Activated effector memory CD4-positive, alpha-beta T cell treated with anti-CD3 and anti-CD28 coated beads, Interleukin-2, amount 50 U/mL, for 16 hours (primary cell): ENCODE measurements at regions not wholly inside any gene's neighbourhood (a gene's known extent, or its start where the extent isn't known, plus 50 kb on each side); places are given as distances from the start of the nearest gene placed in this dataset.

Experiments used
- DNase-seq: peaks from one replicate; pipeline ENCODE4 v3.0.0-alpha.2; 2020

DNA sequence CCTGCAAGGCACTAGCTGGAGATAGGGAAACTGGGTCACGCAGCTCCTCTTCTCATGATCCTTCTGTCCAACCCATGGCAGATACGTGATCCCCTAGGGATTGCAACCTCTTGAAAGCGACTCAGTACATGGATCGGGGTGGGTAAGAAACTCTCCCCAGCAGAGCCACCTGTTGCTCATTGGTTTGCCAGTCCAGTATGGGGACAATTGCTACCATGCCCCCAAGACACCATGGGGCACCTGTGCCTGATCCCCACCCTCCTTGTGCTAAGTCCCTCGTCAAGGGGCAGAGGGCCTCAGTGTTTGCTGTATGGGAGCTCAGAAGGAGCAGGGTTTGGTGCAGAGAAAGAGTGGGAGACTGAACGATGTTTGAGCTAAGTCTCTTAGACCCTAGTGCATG is 500.9 kb downstream of the ENC1 start:
- DNase-seq, result no peak

DNA sequence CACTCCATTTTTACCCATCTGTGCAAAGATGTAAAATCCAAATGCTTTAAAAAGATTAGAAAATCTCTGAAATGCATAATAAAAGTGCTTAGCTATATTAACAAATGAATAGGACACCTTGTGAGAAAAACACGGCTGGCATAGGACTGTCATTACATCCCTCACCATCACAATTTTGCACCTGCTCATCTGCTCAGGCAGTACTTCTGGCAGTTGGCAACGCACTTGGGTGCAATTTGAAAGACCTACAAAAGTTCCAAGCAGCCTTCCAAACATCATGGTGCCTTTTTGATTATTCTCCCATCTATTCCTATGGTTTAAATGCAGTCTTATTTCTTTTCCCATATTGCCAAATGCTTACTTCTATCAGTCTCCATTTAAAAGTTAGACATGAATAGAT is 501.8 kb downstream of the ENC1 start:
- no peak for DNase-seq

DNA sequence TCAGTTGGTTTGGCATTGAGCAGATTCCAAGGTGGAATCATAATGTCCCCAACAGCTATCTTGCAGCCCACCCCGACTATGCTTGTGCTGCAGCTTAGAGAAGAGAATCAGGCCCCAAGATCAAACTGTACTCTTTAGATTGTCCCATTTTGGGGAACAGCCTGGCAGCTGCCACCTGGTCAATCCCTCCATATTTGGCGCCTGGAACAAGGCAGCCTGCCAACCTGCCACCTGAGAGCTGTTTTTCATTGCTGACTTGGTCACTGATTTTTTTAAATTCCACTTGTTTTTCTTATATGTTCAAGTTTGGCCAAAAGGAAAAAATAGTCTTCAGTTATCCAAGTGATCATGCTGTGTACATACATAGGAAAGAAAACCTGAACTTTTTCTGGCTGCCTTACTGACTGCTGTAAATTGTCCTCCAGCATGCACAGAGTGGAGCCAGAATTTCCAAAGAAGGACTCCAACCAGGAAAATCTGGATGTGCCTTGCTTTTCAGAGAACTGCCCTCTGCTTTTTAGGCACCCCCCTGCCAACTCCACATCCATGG is 504.2 kb downstream of the ENC1 start:
- no peak for DNase-seq

DNA sequence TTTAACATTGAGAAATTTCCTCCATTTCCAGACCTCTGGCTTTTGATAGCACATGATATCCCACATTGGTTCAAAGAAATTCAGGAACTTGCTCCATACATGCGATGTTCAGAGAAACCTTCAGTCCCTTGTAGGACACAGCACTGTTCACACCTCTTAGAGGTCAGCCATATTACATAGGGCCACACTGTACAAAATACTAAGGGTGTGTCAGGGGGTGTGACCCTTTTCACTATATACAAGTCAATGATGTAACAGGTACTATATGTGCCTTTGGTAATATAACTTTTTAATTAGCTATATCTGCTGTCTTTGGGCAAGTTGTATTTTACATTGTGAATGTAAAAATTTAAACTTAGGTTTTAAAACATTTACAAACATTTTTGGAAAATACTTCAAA is 505.5 kb downstream of the ENC1 start:
- DNase-seq, result no peak

DNA sequence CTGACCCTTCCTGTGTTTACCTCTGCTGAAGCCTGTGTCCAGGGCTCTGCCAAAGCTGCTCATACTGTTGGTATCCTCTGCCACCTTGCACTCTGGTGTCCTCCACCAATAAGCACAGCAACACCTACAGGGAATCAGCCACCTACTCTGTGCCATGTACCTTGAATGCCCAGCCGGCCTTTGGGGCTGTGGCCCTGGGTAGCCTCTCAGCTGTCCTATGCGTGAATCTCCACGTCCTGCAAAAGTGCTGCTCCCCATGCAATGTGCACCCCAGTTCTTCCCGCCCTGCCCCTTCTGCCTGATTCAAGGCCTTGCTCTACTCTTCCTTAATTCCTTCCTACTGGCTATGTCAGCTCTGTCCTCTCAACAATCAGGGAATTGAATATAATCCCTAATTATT is 506.5 kb downstream of the ARHGEF28 start:
- no peak for DNase-seq

DNA sequence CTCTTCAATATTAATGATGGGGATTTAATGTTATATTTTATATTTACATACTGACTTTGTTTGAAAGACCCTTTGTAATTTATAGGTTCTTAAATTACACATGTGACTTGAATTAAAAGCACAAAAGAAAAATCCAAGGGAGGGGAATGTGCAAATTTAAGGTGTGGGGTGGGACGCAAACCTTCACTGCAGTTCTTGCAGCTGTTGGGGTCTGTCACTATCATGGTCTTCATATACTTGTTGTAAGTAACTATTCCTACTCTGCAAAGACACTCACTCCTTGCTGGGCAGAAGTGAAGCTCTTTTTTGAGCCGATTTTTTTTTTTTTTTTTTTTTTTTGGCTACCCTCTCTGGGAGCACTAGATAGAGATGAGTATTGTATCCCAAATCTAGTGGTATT is 505.3 kb downstream of the ARHGEF28 start:
- DNase-seq, result no peak

DNA sequence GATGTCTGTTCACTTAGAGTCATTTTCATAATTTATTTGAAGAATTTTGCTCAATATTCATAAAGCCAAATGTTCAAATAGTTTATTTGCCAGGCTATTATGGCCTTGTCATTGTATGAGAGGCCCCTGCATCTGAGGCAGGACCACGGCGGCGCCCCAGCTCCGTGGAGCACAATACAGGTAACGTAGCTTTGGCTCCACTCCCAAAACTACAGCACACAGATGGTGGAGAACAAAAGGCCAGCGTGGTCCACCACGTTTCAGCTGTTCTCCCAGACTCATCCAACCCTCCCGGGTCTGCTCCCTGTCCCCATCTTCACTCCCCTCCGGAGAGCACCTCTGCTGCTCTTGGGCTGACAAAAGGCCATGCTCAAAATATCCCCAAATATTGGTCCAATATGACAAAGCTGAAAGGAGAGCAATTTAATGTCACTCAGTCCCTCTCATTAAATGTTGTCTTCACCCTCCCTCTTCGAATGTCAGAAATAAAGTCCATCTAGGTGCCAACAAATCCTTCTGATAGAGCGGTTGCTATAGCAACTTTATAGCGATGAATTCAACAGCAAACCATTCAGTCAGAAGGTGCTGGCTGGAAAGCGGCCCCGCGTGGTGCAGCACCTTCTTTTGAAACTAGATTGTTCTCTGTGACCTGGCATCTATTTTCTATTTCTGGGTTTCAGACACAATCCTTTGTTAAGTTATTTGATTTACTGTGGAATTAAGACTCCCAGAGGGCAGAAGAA is 504.3 kb downstream of the ARHGEF28 start:
- DNase-seq, result no peak

DNA sequence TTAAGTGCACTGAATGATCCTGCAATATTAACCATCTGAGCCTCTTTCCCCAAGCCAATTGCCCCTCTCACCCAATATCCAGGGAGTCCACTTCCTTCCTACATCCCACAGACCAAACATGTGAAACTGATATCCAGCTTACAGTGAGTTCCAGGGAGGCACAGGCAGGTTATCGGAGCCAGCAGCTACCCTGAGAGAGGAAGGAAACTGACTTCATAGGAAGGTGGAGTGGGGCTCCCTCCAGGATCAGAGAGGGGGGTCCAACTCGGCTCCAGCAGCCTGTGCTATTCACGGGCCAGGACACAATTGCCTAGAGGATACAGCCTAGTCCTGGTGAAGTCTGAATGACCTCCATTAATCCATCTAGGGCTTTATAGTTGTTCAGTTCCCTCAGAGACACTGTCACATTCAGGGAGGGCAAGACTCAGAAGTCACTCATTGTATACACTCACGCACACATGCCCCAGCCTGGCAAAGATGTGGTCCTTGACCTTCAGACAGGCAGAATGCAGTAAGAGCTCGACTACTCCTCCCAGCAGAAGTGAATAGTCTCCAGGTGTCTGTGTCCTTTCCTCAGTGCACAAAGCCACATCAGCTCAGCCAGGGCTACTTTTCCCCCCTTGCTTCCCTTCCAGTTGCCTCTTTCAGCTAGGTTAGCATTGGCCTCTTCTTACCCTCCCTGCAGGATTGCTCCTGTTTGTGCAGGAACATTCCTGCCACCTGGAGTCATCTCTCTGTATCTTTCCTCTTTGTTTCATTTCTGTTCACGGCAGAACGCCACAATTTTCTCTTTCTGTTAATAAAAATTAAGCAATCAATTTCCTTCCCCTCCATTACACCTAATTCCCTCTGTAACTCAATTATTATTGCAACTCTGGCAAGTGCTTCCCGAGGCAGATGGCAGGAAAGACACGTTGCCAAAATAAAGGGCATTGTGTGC is 501.7 kb downstream of the ARHGEF28 start:
- no peak for DNase-seq

DNA sequence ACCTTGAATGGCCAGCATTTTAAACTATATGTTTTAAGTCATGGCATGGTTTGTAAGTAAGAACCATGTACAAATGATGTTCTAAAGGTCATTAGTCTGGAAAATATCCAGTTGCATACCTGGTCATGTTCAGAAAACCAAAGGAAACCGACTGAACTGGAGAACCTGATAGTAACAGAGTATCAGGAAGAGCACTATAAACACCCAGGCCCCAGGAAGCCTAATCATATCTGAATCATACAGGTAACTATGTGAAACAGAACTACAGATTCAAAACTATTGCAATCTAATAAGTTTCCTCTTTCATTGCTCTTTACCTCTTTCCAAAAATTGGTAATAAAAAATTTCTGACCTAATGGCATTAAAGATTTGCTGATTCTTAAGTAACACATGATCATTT is 500.3 kb downstream of the ARHGEF28 start:
- DNase-seq, result no peak

DNA sequence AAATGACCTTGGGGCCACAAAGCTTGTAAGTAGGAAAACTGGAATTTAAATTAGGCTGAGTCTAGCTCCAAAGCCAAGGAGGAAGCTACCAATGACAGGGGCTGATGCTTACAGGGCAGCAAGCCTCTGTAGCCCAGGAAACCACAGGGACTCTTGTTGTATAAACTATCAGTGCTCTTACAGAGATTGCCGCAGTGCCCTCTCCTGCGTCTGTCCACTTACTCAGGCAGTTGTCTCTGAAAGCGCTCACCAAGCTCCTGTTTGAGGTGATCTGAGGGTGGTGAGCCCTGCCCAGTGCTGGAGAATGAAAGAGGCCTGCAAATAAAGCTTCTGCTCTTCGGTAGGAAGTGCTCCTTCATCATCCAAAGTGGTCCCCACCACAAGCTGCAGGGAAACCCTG is 498.8 kb downstream of the ARHGEF28 start:
- no peak for DNase-seq

DNA sequence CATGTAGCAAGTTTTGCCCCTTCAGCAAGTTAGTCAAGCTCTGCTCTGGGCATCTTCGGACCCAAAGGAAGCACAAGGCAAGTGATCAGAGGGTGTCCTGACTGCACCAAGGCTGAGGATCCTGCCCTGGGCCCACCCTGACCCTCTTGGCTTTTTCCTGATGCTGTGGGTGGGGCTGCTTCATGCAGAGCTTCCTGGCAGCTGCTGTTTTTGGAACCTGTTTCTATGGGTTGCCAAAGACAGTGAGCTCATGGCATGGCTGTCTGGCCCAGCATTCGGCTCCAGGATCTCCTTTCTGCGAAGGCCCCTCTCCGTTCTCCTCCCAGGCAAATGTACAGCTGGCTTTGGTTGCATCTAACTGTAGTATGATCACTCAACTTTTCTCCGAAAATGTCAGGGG is 497.9 kb downstream of the ARHGEF28 start:
- DNase-seq, result no peak

DNA sequence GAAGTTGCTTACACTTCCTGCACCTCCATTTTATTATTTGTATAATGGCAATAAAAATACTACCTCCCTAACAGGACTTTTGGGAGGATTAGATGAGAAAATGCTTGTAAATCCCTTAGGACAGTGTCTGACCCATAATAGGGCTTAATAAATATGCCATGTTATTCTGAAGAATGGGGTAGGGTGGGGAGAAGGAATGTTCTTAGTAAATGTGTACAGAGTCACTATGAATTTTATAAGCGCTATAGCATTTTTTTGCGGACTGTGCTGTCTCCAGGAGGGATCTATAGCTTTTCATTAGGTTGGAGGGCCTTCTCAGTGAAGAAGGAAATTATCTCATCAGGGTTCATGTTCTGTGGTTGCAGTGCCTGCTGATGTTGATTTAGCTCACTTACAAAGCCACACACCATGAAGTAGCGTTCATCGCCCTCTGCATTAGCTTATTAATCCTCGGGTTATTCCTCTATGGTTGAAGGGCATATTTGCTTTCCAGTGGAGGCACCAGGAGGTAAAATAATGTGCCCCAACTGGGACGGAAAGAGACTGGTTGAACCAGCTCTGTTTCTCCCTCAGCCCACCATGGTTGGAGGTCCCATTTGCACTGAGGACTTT is 497.1 kb downstream of the ARHGEF28 start:
- DNase-seq, result no peak

DNA sequence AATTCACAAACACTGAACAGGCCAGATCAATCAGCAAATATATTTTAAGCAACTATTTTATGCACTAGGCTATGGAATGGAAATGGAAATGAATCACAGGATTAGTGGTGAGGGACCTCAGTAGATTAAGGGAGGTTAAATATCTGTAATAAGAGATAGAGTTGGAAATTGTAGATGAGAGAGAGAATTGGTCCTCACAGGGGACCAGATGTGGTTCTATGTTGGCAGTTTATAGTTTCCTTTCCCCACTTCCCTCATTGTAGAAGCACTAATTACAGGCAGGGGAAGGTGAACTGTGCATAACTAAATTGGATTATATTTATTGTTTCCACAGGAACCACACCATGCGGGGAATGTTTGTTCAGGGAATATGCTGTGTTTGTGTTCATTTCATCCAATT is 496.2 kb downstream of the ARHGEF28 start:
- no peak for DNase-seq

DNA sequence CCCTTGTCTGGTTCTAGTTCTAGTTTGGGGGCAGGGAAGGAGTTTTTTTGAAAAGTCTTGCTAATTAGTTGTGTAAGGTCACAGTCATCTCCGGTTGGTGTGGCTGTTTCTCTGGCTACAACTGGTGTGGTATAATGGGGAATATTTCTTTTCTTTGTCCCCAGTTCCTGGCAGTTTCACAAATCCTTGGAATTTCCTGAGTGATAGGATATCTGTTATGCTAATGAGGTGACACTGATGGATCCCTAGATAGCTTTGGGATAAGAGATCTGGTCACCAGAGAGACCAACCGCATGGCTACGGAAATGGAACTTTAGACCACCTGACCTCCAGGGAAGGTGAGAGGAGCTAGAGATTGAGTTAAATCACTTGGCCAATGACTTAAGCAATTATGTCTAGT is 494.6 kb downstream of the ARHGEF28 start:
- DNase-seq, result no peak

DNA sequence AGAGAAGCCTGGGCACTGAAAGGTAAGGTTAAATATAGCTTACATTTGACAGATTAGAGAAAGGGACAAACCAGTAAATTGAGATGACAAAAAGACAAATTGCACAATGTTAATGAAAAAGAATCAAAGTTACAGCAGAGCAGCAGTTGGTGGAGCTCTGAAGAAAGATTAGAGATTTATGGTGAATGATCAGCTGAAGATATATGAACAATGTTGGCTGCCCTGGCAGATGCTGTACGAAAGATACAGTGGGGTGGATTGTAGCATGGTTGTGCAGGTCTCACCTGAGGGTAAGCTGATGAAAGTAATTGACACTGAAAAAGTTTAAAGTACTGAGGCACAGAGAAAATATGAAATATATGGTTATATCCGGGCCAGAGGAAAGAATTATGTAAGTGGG is 492.1 kb downstream of the ARHGEF28 start:
- no peak for DNase-seq

DNA sequence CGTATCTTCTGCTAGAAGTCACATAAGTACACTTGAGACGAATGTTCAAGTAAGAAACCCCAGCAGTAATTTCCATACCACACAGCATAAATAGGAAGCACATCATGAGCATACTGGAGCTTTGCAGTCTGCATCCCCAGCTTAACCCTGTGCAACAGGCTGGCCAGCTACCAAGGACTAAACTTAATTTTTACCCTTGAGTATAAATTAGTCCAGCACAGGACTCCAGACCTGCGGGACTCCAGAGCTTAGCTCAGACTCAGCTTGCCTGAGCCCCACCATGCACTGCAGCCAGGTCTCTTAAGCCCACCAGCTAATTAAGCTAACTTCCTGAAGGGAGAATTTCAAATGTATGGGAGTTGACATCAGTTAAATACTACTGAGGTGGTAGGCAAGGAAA is 491.0 kb downstream of the ARHGEF28 start:
- no peak for DNase-seq

DNA sequence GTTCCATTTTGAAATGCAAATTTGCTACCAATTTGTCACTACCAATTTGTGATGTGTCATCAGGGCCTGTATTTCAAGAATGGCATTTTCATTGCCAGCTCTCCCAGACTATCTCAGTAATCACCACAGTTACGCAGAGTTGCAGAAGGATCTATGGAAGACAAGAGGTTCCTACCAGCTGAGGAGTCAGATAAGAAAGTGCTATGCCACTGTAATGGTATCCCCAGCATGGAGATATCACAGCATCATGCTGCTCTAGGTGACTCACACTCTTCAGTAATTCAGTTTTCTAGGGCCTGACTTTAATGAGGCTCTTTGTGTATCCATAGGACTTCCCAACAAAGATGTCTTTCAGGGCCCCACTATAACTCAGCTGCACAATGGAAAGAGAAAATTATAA is 490.3 kb downstream of the ARHGEF28 start:
- DNase-seq, result no peak

DNA sequence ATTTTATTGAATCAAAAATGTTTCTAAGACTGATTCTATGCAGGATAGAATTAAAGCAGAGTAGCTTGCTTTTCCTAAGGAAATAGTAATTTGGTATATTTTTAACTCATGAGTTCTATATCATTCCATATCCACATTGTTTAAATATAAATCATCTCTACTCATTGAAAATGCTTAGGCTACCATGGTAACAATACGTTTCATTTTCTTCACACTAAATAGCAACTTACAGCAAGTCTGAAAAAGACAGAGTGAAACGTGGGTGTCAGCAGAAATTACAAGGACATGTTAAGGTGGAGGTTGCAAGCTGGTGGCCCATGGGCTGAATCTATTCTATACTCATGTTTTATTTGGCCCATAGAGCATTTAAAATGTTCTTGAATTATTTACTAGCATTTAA is 487.9 kb downstream of the ARHGEF28 start:
- no peak for DNase-seq

DNA sequence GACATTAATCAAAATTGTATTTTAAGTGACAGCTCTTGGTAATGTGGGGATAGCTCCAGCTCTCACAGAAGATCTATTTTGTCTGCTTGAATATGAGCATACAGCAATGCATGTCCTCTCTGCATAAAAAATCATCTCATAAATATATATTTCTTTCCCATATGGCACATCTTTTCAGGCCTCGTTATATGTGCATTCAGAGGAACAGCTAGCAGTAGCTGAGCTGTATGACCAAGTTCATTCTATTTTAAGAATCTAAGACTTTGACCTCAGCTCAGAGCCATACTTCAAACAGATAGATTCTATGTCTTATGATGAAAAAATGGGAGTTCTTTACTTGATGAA is 487.2 kb downstream of the ARHGEF28 start:
- DNase-seq, result no peak

DNA sequence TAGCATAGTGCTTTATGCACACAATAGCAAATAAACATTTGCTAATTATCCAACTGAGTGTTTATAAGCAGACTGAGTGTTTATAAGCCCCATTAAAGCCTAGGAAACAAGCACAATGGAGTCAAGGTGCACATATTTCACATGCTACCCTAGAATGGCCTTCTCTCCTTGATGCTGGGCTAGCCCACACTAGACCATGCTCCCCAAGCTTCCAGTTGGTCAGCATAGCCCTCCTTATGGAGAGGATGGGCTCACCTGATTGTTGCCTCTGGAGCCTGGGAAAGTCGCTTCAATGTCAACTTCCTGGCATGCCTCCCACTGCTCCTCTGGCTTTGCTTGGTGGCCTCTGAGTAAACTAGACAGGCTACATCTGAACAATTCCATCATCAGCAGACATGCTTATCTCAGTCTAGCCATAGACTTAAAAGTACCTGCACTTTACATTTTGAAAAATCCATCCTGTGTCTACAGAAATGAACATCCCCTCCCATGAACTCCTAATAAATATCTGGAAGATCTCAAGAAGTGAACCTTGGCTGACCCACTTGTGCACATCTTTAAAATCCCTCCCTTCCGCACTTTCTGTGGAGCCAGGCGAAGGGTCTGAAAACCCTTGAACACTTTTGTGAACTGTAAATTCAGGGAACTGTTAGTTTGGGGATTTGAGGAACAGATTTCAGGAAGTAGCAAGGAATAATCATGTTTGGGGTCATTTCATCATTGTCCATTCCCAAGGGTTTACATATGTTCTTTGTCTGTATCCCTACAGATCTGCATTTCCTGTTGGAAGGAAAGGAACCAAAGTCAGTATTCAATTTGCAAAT is 486.6 kb downstream of the ARHGEF28 start:
- DNase-seq, result no peak

DNA sequence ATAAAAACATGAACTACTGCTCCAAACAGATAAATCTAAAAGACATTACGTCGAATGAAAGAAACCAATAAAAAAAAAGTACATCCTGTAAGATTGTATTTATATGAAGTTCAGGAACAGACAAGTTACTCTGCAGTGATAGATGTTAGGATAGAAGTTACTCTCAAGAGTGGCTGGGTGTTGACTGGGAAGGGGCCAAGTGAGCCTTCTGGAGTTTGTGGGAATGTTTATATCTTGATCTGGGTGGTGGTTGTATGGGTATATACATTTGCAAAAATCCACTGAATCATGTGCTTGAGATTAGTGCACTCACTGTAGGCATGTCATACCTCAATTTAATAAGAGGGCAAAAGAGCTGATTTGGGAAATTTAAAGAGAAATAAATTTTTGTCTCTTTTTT is 485.8 kb downstream of the ARHGEF28 start:
- DNase-seq, result no peak

DNA sequence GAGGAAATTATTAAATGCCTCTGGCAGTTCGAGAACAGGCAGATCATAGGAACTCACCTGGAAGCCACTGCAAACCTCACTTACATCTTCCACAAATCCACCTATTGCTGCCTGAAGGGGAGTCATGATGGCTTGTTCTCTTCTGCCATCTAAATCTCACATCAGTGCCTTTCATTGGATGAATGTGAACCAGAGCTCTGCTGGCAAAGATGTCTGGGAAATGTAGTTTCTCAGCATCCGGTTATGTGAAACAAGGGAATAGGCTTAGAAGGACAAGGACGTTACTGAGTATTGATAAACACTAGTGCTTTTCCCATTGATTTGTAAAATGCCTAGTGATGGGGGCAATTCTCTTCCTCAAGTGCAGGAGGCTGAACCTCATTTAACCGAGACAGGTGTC is 483.3 kb downstream of the ARHGEF28 start:
- DNase-seq, result no peak

DNA sequence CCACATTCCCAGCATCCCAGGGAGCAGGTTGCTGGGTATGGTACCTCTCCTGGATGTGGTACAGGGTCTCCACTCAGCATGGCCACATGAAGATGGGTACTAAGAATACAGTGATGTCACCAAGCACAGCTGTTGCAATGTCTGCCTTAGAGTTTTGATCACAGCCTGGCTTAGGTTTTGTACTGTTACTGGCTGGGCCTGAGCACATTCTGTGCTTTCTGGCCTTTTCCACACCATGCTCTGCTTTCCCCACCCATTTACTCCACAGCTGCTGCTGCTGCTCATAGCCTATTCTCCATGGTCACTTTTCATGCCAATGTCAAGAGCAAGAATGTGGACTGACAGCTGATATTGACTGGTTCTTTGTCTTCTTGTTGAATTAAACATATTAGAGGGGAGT is 481.9 kb downstream of the ARHGEF28 start:
- no peak for DNase-seq
